ACHN (cell line): ENCODE measurements at regions not wholly inside any gene's neighbourhood (a gene's known extent, or its start where the extent isn't known, plus 50 kb on each side); places are given as distances from the start of the nearest gene placed in this dataset.

Experiments
- DNase-seq: peaks from one replicate; pipeline ENCODE4 v3.0.0-alpha.2; 2015
- in situ Hi-C: cut with HindIII; loops from 2 replicates; pipeline ENCODE4 v1.10.0; 2017; ENCODE audit warnings: low sequenced_read_pairs, low pct_ligation_motif_present, low pct_unique_long_range_greater_than_20kb

DNA sequence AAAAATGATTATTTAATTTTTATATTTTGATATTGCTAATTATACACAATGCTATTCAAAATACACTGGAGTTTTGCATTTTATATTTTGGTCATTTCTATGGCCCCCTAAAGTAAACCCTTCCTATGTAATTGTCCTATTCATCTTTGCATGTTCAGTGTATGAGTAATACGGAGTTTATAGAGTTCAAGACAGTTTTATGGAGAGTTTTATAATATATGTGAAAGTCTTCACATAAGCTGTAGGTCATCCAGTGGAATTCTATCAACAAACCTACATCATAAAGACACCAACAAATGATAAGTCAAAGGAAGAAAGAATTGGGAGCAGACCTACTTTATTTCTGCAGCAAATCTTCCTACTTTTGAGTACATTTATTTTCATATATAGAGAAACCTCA, 1200.4 kb upstream of the EPHA6 start:
- in situ Hi-C loops, result no loop called here
- no peak for DNase-seq

GRCh38 chr3:95615592-95616310, 1198.6 kb upstream of the EPHA6 start:
- peak; percentile 46 for DNase-seq
- in situ Hi-C loops, result no loop called here

GRCh38 chr3:95626107-95626506, 1188.3 kb upstream of the EPHA6 start:
- DNase-seq, result no peak

GRCh38 chr3:95627293-95627692, 1187.1 kb upstream of the EPHA6 start:
- in situ Hi-C loops, result no loop called here
- no peak for DNase-seq

More at GRCh38 chr3:95626107-95626506, 1188.3 kb upstream of the EPHA6 start:
- in situ Hi-C loops, result no loop called here

- in situ Hi-C loops, result no loop called here
Measured at GRCh38 chr3:95627697-95628096, 1186.7 kb upstream of the EPHA6 start.

GRCh38 chr3:95629802-95630201, 1184.6 kb upstream of the EPHA6 start:
- DNase-seq, result no peak
- in situ Hi-C loops, result no loop called here

More at GRCh38 chr3:95627697-95628096, 1186.7 kb upstream of the EPHA6 start:
- no peak for DNase-seq

DNA sequence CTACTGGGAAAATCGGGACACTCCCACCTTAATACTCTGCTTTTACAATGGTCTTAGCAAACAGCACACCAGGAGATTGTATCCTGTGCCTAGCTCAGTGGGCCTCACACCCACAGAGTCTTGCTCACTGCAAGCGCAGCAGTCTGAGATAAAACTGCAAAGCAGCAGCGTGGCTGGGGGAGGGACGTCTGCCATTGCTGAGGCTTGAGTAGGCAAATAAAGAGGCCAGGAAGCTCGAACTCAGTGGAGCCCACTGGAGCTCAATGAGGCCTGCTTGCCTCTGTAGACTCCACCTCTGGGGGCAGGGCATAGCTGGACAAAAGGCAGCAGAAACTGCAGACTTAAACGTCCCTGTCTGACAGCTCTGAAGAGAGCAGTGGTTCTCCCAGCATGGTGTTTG, 1169.1 kb upstream of the EPHA6 start:
- no peak for DNase-seq
- in situ Hi-C loops, result no loop called here

DNA sequence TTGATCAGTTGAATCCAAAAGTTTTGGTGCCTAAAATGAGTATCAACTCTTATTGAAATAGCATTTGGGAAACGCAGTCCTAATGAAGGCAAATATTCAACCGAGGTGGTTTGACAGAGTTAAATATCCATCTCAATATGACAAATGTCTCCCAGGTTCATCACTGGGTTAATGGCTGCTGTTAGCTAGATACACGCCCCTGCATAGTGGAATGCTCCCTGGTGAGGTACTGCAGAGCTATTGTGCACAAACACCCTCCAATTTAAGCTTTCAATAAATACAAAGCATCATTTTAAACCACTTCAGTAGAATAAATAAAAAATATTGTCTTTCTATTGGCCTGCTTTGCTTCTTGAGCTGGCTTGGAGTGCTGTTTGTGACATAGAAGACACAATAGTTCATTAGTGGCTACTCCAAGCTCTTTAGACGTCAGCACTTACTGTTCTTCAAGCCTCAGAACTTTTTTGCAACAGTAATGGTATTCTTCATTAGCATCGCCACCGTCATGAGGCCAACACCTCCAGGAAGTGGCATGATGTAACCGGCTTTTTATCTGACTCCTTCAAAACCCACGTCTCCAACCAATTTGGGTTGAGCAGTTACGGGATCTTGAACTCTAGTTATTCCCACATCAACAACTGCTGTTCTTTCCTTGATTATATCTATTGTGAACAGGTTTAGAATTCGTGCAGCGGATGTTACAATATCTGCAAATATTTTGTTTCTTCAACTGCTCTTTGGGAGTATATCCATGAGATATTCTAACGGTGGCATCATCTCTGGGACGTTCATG, 1159.6 kb upstream of the EPHA6 start:
- in situ Hi-C loops, result no loop called here
- peak; percentile 93 for DNase-seq

DNA sequence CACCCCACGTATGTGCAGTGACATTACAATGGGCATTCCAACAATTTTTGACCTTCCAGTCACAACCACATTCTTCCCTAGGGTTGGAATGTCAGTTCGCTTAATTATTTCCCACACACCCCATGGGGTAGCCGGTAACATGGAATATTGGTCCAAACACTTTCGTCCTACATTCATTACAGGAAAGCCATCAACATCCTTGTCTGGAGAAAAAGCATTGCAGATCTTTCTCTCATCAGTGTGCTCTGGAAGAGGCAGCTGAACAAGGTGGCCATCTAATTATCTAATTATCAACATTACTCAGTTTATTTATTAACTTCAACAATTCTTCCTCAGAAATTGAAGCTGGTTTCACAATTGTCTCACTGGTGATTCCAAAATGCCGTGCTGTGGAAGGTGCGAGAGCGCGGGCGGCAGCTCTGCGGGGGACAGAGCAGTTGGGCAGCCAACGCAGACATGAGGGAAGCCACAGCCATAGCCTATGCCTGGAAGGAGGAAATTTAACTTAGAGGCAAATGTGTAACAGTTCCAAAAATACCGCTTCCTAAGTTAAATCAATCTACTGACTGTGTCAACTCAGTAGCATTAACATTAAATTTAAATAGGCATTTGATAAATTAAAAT, 1158.9 kb upstream of the EPHA6 start:
- peak; percentile 95 for DNase-seq
- in situ Hi-C loops, result no loop called here

DNA sequence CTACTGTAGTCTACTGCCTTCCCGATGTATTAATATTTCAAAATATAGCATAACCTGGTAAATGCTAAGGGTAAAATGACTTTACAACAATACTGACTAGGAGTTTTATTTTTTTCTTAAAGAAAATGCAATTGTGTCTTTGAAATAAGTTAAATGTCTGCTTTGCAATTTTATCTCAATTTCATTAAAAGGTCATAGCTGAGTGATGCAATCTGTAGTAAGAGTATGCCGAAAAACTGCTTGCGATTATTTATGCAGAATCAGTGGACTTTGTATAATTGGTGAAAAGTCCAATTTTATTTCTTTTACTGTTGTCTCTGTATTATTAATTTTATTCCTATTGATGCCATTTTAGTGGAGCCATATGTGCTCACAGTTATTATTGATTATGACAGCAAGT, 1143.6 kb upstream of the EPHA6 start:
- DNase-seq, result no peak
- in situ Hi-C loops, result no loop called here

GRCh38 chr3:95673215-95673614, 1141.2 kb upstream of the EPHA6 start:
- DNase-seq, result no peak
- in situ Hi-C loops, result no loop called here

- peak; percentile 84 for DNase-seq
- in situ Hi-C loops, result no loop called here
Measured at GRCh38 chr3:95705786-95706418, 1108.5 kb upstream of the EPHA6 start.

DNA sequence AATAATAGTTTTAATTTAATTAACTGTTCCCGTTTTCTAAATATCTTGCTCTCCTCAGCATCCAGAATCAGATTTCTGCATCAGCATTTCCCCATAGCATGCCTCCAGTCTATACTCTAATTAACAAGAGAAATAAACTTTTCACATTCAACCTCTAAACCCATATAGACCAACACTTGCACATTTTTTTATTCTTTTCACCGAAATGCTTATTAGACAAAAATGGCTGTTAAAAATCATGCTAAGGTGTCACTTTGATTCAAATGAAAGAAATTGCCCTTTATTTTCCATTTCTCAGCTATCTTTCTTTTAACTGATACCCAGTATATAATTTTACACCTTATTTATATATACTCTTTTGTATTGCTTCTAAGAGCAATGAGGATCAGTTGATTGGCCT, 1107.1 kb upstream of the EPHA6 start:
- no peak for DNase-seq
- in situ Hi-C loops, result no loop called here

DNA sequence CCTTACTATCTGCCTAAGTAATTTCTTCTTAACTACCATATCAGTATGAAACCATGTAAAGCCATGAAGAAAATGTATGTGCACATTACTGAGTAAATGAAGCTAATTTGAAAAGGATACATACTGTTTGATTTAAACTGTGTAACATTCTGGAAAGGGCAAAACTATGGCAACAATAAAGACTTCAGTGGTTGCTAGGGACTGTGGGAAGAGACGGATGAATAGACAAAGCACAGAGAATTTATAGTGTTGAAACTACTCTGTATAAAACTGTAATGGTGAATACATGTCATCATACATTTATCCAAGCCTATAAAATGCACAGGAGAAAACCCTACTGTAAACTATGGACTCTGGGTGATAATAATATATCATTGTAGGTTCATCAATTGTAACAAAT, 1103.7 kb upstream of the EPHA6 start:
- no peak for DNase-seq
- in situ Hi-C loops, result no loop called here

GRCh38 chr3:95711789-95712188, 1102.6 kb upstream of the EPHA6 start:
- in situ Hi-C loops, result no loop called here
- no peak for DNase-seq

GRCh38 chr3:95715128-95715527, 1099.3 kb upstream of the EPHA6 start:
- in situ Hi-C loops, result no loop called here
- peak; percentile 22 for DNase-seq

- peak; percentile 16 for DNase-seq
- in situ Hi-C loops, result no loop called here
Measured at GRCh38 chr3:95717048-95717447, 1097.3 kb upstream of the EPHA6 start.

DNA sequence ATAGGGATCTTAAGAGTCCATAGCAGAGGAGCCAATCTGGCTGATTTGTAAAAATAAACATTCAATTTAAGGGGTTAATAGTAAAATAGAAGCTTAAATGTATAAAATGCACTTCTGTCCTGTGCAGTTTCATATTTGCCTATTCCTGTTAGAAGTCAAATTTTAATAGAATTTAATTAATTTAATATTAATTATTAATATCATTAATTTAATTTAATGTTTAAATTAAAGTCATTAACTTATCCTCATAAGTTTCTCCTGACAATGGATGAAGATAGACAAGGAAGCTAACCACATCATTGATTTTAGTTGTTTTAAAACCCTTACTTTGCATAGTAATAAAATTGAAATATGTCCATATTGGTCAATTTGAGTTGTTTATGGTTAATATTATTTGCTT, 1096.2 kb upstream of the EPHA6 start:
- in situ Hi-C loops, result no loop called here
- DNase-seq, result no peak

DNA sequence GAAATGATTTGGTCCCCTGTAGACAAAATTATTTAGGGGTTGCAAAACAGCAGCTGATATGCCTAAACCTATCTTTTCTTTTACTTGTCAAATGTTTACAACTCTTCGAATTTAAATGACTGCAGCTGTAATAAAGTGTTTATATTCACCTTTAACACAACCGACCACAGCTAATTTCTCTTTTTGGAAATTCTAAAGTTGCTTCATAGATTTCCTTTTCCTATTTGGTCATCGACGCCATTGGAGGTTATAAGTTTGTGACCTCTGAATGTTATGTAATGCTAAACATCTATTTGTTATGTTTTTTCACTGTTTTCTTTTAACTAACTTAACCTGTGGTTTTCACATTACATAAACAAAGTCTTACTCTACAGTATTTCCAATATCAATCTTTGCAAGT, 1094.9 kb upstream of the EPHA6 start:
- in situ Hi-C loops, result no loop called here
- peak; percentile 5 for DNase-seq
